Keratinocyte (primary cell): ENCODE measurements at regions not wholly inside any gene's neighbourhood (a gene's known extent, or its start where the extent isn't known, plus 50 kb on each side); places are given as distances from the start of the nearest gene placed in this dataset.

Experiments
- CTCF ChIP-seq, 3 experiments: IDR thresholded peaks in 1 of 3; conservative IDR thresholded peaks in 1 of 3; optimal IDR thresholded peaks in 1 of 3; 2 replicates in 2 of 3; 3 replicates in 1 of 3; pipeline versions ENCODE3 to v1.5.1; 2011; ENCODE audit warnings: low read length in 3 of 3, mild to moderate bottlenecking in 3 of 3, moderate library complexity in 2 of 3, control low read depth in 1 of 3, inconsistent platforms in 1 of 3; ENCODE audit not compliant: insufficient read depth in 2 of 3; ENCODE audit errors: extremely low read depth in 1 of 3
- EZH2 ChIP-seq: IDR thresholded peaks from one replicate; pipeline ENCODE4 v1.6.1; 2012; ENCODE audit warnings: inconsistent platforms, mild to moderate bottlenecking, low read length, moderate library complexity

- TF ChIP-seq CTCF (optimal IDR thresholded peaks at IDR 0.05 in 1 of 3, IDR thresholded peaks at IDR 0.05 in 1 of 3, conservative IDR thresholded peaks at IDR 0.05 in 1 of 3; ENCODE audit: extremely low read depth in 1 of 3, insufficient read depth in 2 of 3, low read length in 3 of 3) (no peak), EZH2 (no peak)
Observed at GRCh38 chr12:89786177-89786810, 77.7 kb upstream of the ATP2B1 start.
